HL-60 (cell line): ENCODE measurements at regions not wholly inside any gene's neighbourhood (a gene's known extent, or its start where the extent isn't known, plus 50 kb on each side); places are given as distances from the start of the nearest gene placed in this dataset.

ENCODE experiments used
- GABPA ChIP-seq: IDR thresholded peaks from 2 replicates; pipeline ENCODE4 v1.6.1; 2012; ENCODE audit warnings: low read depth
- POLR2AphosphoS5 ChIP-seq: IDR thresholded peaks from 2 replicates; pipeline ENCODE4 v1.6.1; 2012; ENCODE audit warnings: low read depth
- TF ChIP-seq, protein P1 (sequence below): IDR thresholded peaks from 2 replicates; pipeline ENCODE4 v1.6.1; 2012; ENCODE audit warnings: low read depth; ENCODE audit not compliant: insufficient replicate concordance
- TF ChIP-seq, protein P2 (sequence below): IDR thresholded peaks from one replicate; pipeline ENCODE4 v1.5.1; 2011; ENCODE audit warnings: low read length, control low read depth, inconsistent platforms; ENCODE audit not compliant: insufficient read depth

DNA sequence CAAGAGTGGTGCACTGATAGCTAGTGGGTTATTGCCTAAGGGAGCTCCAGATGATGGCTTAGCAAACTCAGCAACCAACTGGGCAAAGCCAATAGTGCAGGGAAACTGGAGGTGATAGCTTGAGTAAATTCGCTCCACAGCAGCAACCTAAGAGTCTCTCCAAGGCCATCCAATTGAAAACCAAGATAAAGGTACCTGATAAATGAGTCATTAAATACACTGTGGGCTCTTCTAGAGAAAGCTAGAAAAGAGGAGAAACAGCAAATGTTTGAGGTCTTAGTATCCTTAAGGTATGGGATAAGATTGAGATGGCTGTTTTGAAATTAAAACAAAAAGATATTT, 197.8 kb upstream of the ERBB4 start:
- TF ChIP-seq, protein P1, sequence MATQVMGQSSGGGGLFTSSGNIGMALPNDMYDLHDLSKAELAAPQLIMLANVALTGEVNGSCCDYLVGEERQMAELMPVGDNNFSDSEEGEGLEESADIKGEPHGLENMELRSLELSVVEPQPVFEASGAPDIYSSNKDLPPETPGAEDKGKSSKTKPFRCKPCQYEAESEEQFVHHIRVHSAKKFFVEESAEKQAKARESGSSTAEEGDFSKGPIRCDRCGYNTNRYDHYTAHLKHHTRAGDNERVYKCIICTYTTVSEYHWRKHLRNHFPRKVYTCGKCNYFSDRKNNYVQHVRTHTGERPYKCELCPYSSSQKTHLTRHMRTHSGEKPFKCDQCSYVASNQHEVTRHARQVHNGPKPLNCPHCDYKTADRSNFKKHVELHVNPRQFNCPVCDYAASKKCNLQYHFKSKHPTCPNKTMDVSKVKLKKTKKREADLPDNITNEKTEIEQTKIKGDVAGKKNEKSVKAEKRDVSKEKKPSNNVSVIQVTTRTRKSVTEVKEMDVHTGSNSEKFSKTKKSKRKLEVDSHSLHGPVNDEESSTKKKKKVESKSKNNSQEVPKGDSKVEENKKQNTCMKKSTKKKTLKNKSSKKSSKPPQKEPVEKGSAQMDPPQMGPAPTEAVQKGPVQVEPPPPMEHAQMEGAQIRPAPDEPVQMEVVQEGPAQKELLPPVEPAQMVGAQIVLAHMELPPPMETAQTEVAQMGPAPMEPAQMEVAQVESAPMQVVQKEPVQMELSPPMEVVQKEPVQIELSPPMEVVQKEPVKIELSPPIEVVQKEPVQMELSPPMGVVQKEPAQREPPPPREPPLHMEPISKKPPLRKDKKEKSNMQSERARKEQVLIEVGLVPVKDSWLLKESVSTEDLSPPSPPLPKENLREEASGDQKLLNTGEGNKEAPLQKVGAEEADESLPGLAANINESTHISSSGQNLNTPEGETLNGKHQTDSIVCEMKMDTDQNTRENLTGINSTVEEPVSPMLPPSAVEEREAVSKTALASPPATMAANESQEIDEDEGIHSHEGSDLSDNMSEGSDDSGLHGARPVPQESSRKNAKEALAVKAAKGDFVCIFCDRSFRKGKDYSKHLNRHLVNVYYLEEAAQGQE, result no peak
- TF ChIP-seq, protein P2, sequence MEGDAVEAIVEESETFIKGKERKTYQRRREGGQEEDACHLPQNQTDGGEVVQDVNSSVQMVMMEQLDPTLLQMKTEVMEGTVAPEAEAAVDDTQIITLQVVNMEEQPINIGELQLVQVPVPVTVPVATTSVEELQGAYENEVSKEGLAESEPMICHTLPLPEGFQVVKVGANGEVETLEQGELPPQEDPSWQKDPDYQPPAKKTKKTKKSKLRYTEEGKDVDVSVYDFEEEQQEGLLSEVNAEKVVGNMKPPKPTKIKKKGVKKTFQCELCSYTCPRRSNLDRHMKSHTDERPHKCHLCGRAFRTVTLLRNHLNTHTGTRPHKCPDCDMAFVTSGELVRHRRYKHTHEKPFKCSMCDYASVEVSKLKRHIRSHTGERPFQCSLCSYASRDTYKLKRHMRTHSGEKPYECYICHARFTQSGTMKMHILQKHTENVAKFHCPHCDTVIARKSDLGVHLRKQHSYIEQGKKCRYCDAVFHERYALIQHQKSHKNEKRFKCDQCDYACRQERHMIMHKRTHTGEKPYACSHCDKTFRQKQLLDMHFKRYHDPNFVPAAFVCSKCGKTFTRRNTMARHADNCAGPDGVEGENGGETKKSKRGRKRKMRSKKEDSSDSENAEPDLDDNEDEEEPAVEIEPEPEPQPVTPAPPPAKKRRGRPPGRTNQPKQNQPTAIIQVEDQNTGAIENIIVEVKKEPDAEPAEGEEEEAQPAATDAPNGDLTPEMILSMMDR, result no peak
- no peak for TF ChIP-seq POLR2AphosphoS5
- no peak for TF ChIP-seq GABPA
